HEK293T (cell line): ENCODE measurements at regions not wholly inside any gene's neighbourhood (a gene's known extent, or its start where the extent isn't known, plus 50 kb on each side); places are given as distances from the start of the nearest gene placed in this dataset.

Source experiments
- BHLHE40 ChIP-seq: fragments of 450-650 bp; IDR thresholded peaks from 2 replicates; pipeline ENCODE4 v1.6.1; 2016; ENCODE audit warnings: mild to moderate bottlenecking, moderate library complexity, borderline replicate concordance
- CTBP1 ChIP-seq: fragments of 450-650 bp; IDR thresholded peaks from 2 replicates; pipeline ENCODE4 v1.6.1; 2016; ENCODE audit warnings: borderline replicate concordance
- ELF4 ChIP-seq: fragments of 450-650 bp; IDR thresholded peaks from 2 replicates; pipeline ENCODE4 v1.6.1; 2017; ENCODE audit warnings: antibody characterized with exemption
- FOXA1 ChIP-seq: fragments of 450-650 bp; IDR thresholded peaks from 2 replicates; pipeline ENCODE4 v1.6.1; 2016; ENCODE audit warnings: mild to moderate bottlenecking
- FOXM1 ChIP-seq: fragments of 450-650 bp; IDR thresholded peaks from 2 replicates; pipeline ENCODE4 v1.6.1; 2017; ENCODE audit warnings: mild to moderate bottlenecking, borderline replicate concordance
- HDGF ChIP-seq: fragments of 450-650 bp; IDR thresholded peaks from 2 replicates; pipeline ENCODE4 v1.6.1; 2017; ENCODE audit warnings: antibody characterized with exemption, borderline replicate concordance

- TF ChIP-seq BHLHE40, result no peak
- TF ChIP-seq HDGF, result no peak
- TF ChIP-seq CTBP1, result no peak
- no peak for TF ChIP-seq ELF4
- TF ChIP-seq FOXM1, result no peak
- TF ChIP-seq FOXA1, result no peak
These were observed 130.7 kb upstream of the RPL10L start for GRCh38 chr14:46782281-46782680.
